A549 (cell line): ENCODE measurements at regions not wholly inside any gene's neighbourhood (a gene's known extent, or its start where the extent isn't known, plus 50 kb on each side); places are given as distances from the start of the nearest gene placed in this dataset.

Experiments used
- ATAC-seq, 2 experiments: fragments of 200-7000 bp in 1 of 2; fragments of >200 bp in 1 of 2; cut with Nextera tagmentation in 1 of 2; cut with Tn5 transposase in 1 of 2; 3 replicates each; pipeline versions ENCODE4 v1.8.0 to v1.9.1; 2018 to 2020; ENCODE audit warnings: mild to moderate bottlenecking in 1 of 2, moderate library complexity in 1 of 2
- CTCF ChIA-PET: fragments of 300-600 bp; sonication (Branson Sonifier 250); formaldehyde crosslinking; extraction: SDS; loops from one replicate; lab custom pipeline; 2021; ENCODE audit warnings: antibody characterized with exemption, inconsistent platforms; lab: Yijun Ruan, JAX
- POLR2A ChIA-PET: fragments of 350-600 bp; formaldehyde crosslinking; extraction: SDS; loops from one replicate; lab custom pipeline; 2021; ENCODE audit warnings: antibody characterized with exemption, inconsistent platforms; lab: Yijun Ruan, JAX
- DNase-seq, 2 experiments: peaks; one replicate each; pipeline versions ENCODE4 v3.0.0 to v3.0.0-alpha.2; 2011 to 2016; ENCODE audit warnings: low read depth in 1 of 2, low spot score in 1 of 2
- FAIRE-seq: peaks from 2 replicates; lab custom pipeline; 2011; peaks lifted over from hg19 to GRCh38; lab: Jason Lieb, UNC
- H3K27ac ChIP-seq, 2 experiments: fragments of >200 bp; sonication (Bioruptor Twin); formaldehyde crosslinking; 3 replicates each; pipeline ENCODE4 v1.5.1; 2016 to 2017
- H3K4me1 ChIP-seq: fragments of >200 bp; sonication (Bioruptor Twin); formaldehyde crosslinking; 3 replicates; pipeline ENCODE4 v1.6.1; 2016
- H3K4me2 ChIP-seq: fragments of >200 bp; sonication (Bioruptor Twin); formaldehyde crosslinking; 3 replicates; pipeline ENCODE4 v1.6.1; 2016
- H3K4me3 ChIP-seq: fragments of >200 bp; sonication (Bioruptor Twin); formaldehyde crosslinking; 3 replicates; pipeline ENCODE4 v1.5.1; 2016
- H3K9me3 ChIP-seq: fragments of >200 bp; sonication (Bioruptor Twin); formaldehyde crosslinking; 3 replicates; pipeline ENCODE4 v1.6.1; 2016
- CEBPB ChIP-seq, 2 experiments: fragments of >200 bp in 1 of 2; sonication (Bioruptor Twin) in 1 of 2; formaldehyde crosslinking in 1 of 2; IDR thresholded peaks; 2 replicates each; pipeline ENCODE4 v1.6.1; 2012 to 2016
- CHD2 ChIP-seq: fragments of 150-350 bp; IDR thresholded peaks from 2 replicates; pipeline ENCODE4 v1.6.1; 2014; ENCODE audit warnings: low read length; ENCODE audit not compliant: partially characterized antibody
- CHD4 ChIP-seq: fragments of 200-600 bp; sonication (generic); IDR thresholded peaks from 2 replicates; pipeline ENCODE4 v1.6.1; 2016; ENCODE audit warnings: antibody characterized with exemption, mild to moderate bottlenecking, borderline replicate concordance
- EHF ChIP-seq: fragments of 250-450 bp; sonication (Bioruptor Pico); IDR thresholded peaks from 2 replicates; pipeline ENCODE4 v1.5.0; 2020; ENCODE audit warnings: mild to moderate bottlenecking
- EHMT2 ChIP-seq: fragments of 200-600 bp; sonication (generic); IDR thresholded peaks from 2 replicates; pipeline ENCODE4 v1.6.1; 2016; ENCODE audit warnings: antibody characterized with exemption, low read depth, mild to moderate bottlenecking, moderate library complexity
- HEYL ChIP-seq: fragments of 250-450 bp; sonication (Bioruptor Pico); IDR thresholded peaks from 2 replicates; pipeline ENCODE4 v1.8.0; 2021; ENCODE audit warnings: mild to moderate bottlenecking, moderate library complexity
- HOXA7 ChIP-seq: fragments of 250-450 bp; sonication (Bioruptor Pico); IDR thresholded peaks from 2 replicates; pipeline ENCODE4 v1.5.0; 2020; ENCODE audit warnings: mild to moderate bottlenecking, moderate library complexity
- KDM1A ChIP-seq: fragments of 200-600 bp; sonication (generic); IDR thresholded peaks from 2 replicates; pipeline ENCODE4 v1.6.1; 2016; ENCODE audit warnings: low read depth, mild to moderate bottlenecking
- MAZ ChIP-seq: fragments of 150-350 bp; IDR thresholded peaks from 2 replicates; pipeline ENCODE4 v1.6.1; 2014; ENCODE audit warnings: antibody characterized with exemption, low read depth, low read length, borderline replicate concordance
- MYC ChIP-seq: IDR thresholded peaks from 2 replicates; pipeline ENCODE4 v1.6.1; 2012; ENCODE audit warnings: mild to moderate bottlenecking, inconsistent platforms, low read length, improper control_type of control experiment, borderline replicate concordance
- NPAS2 ChIP-seq: fragments of 250-450 bp; sonication (Bioruptor Pico); IDR thresholded peaks from 2 replicates; pipeline ENCODE4 v1.8.0; 2022; ENCODE audit warnings: mild to moderate bottlenecking, moderate library complexity, borderline replicate concordance
- NR3C1 ChIP-seq: fragments of >200 bp; sonication (Bioruptor Twin); formaldehyde crosslinking; IDR thresholded peaks from 3 replicates; pipeline ENCODE4 v1.6.1; 2017
- POLR2A ChIP-seq: IDR thresholded peaks from 2 replicates; pipeline ENCODE4 v1.6.1; 2012; ENCODE audit warnings: mild to moderate bottlenecking, low read length
- RAD21 ChIP-seq, 2 experiments: fragments of >200 bp in 1 of 2; sonication (Bioruptor Twin) in 1 of 2; formaldehyde crosslinking in 1 of 2; IDR thresholded peaks in 1 of 2; conservative IDR thresholded peaks in 1 of 2; 2 replicates in 1 of 2; 3 replicates in 1 of 2; pipeline ENCODE4 v1.6.1; 2012 to 2018; ENCODE audit warnings: inconsistent platforms in 1 of 2
- SMC3 ChIP-seq: fragments of >200 bp; sonication (Bioruptor Twin); formaldehyde crosslinking; IDR thresholded peaks from 3 replicates; pipeline ENCODE4 v1.6.1; 2018; ENCODE audit warnings: inconsistent platforms
- TFCP2L1 ChIP-seq: fragments of 250-450 bp; sonication (Bioruptor Pico); IDR thresholded peaks from 2 replicates; pipeline ENCODE4 v1.5.0; 2021; ENCODE audit warnings: mild to moderate bottlenecking
- TP53 ChIP-seq: fragments of 250-450 bp; sonication (Bioruptor Pico); IDR thresholded peaks from 2 replicates; pipeline ENCODE4 v1.5.0; 2021; ENCODE audit warnings: mild to moderate bottlenecking, moderate library complexity
- ZC3H11A ChIP-seq: fragments of 450-650 bp; IDR thresholded peaks from 2 replicates; pipeline ENCODE4 v1.6.1; 2014; ENCODE audit warnings: antibody characterized with exemption, mild to moderate bottlenecking
- ZNF302 ChIP-seq: fragments of 250-450 bp; sonication (Bioruptor Pico); IDR thresholded peaks from 2 replicates; pipeline ENCODE4 v1.9.0; 2021; ENCODE audit warnings: inconsistent platforms, mild to moderate bottlenecking, moderate library complexity
- WGBS: methylation state at CpG from one replicate; pipeline ENCODE4 v1.1.6; 2017; ENCODE audit errors: missing lambda C conversion rate; 5-methylcytosine and 5-hydroxymethylcytosine counted together
- TF ChIP-seq, protein P1 (sequence below): fragments of 250-450 bp; sonication (Bioruptor Pico); IDR thresholded peaks from 2 replicates; pipeline ENCODE4 v1.5.0; 2021; ENCODE audit warnings: mild to moderate bottlenecking, moderate library complexity, borderline replicate concordance
- TF ChIP-seq, protein P2 (sequence below): fragments of >200 bp; sonication (Bioruptor Twin); formaldehyde crosslinking; IDR thresholded peaks from 3 replicates; pipeline ENCODE4 v1.5.1; 2016
- TF ChIP-seq, protein P3 (sequence below): fragments of 150-350 bp; IDR thresholded peaks from 2 replicates; pipeline ENCODE4 v1.6.1; 2014; ENCODE audit warnings: low read depth, mild to moderate bottlenecking, low read length
- TF ChIP-seq, protein P4 (sequence below): IDR thresholded peaks from 2 replicates; pipeline ENCODE4 v1.6.1; 2012; ENCODE audit warnings: low read depth, borderline replicate concordance
- TF ChIP-seq, protein P5 (sequence below): IDR thresholded peaks from 2 replicates; pipeline ENCODE4 v1.6.1; 2012
- TF ChIP-seq, protein P6 (sequence below): fragments of >200 bp; sonication (Bioruptor Twin); formaldehyde crosslinking; IDR thresholded peaks from 3 replicates; pipeline ENCODE4 v1.6.1; 2016
- TF ChIP-seq, protein P7 (sequence below): fragments of 250-450 bp; sonication (Bioruptor Pico); IDR thresholded peaks from 2 replicates; pipeline ENCODE4 v1.5.0; 2020; ENCODE audit warnings: low read depth, mild to moderate bottlenecking, moderate library complexity

DNA sequence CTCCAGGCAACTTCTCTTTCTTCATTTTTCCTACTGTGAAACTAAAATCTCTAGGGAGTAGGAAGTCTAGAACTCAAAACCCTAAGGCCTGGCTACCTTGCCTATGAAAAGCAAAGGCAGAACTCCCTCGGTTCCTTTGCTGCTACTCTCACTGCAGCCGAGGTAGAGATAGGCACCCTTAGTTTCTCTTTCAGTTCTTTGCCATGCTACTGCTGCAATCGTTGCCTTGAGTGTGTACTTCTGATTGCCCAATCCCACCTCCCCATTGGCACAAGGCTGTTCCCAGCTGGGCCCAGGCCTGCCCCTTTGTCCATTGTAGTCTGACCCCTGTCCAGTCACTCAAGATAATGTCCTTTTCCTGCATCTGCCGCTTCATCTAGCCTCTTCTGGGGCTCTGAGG lies 92.3 kb upstream of the MRPS22 start:
- CTCF ChIA-PET = no interaction called here
- ATAC-seq = no peak

DNA sequence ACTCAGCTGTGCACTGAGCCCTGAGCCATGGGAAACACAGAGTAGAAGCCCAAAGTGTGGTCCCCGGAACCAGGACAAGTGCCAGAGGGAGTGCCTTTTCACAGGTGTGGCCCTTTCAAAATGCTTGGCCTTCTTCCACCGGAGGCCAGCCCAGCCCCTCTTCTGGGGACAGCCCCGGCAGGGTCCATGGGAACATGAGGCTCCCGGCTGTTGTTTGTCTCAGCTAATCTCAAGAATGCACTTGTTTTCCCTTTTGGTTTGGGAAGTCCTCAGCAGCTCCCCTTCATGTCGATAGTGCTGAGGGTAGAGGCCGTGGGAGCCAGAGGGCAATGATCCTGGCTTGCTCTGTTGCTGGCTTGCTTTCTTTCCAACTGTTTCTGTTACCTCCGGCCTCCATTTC lies 91.1 kb upstream of the MRPS22 start:
- Histone ChIP-seq H3K4me2 (no peak overlapping the region), H3K4me3 (no peak overlapping the region), H3K9me3 (no peaks in the 10 kb centered on the region), H3K27ac (no peak overlapping the region), H3K4me1 (no peaks in the 10 kb centered on the region)
- no peak for TF ChIP-seq POLR2A
- TF ChIP-seq, protein P1, sequence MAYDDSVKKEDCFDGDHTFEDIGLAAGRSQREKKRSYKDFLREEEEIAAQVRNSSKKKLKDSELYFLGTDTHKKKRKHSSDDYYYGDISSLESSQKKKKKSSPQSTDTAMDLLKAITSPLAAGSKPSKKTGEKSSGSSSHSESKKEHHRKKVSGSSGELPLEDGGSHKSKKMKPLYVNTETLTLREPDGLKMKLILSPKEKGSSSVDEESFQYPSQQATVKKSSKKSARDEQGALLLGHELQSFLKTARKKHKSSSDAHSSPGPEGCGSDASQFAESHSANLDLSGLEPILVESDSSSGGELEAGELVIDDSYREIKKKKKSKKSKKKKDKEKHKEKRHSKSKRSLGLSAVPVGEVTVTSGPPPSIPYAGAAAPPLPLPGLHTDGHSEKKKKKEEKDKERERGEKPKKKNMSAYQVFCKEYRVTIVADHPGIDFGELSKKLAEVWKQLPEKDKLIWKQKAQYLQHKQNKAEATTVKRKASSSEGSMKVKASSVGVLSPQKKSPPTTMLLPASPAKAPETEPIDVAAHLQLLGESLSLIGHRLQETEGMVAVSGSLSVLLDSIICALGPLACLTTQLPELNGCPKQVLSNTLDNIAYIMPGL (CRISPR knock-in tag) = no peak
- no peak for TF ChIP-seq CHD2
- no peak for TF ChIP-seq MYC
- FAIRE-seq (no peak), DNase-seq (no peak), ATAC-seq (no peak)
- ChIA-PET CTCF (no interaction called here), POLR2A (no interaction called here)
- WGBS = 58% methylated on average over 6 of the region's 7 CpGs

More for the DNA sequence above, 92.3 kb upstream of the MRPS22 start:
- Histone ChIP-seq H3K9me3 (no peaks in the 10 kb centered on the region), H3K4me1 (no peaks in the 10 kb centered on the region), H3K4me3 (no peak overlapping the region), H3K27ac (no peak overlapping the region), H3K4me2 (no peak overlapping the region)
- DNase-seq (no peak), FAIRE-seq (no peak)
- POLR2A ChIA-PET = no interaction called here
- WGBS = 52% methylated on average over 4 of the region's 4 CpGs
- TF ChIP-seq NPAS2 (CRISPR knock-in tag) (no peak), SMC3 (no peak), TFCP2L1 (CRISPR knock-in tag) (no peak), KDM1A (no peak), MAZ (no peak), TP53 (CRISPR knock-in tag) (no peak), CEBPB (IDR thresholded peaks at IDR 0.05) (no peak), ZNF302 (CRISPR knock-in tag) (no peak), RAD21 (conservative IDR thresholded peaks at IDR 0.05 in 1 of 2, IDR thresholded peaks at IDR 0.05 in 1 of 2) (no peak), CHD4 (no peak), EHF (CRISPR knock-in tag) (no peak), NR3C1 (no peak)
- TF ChIP-seq, protein P2, sequence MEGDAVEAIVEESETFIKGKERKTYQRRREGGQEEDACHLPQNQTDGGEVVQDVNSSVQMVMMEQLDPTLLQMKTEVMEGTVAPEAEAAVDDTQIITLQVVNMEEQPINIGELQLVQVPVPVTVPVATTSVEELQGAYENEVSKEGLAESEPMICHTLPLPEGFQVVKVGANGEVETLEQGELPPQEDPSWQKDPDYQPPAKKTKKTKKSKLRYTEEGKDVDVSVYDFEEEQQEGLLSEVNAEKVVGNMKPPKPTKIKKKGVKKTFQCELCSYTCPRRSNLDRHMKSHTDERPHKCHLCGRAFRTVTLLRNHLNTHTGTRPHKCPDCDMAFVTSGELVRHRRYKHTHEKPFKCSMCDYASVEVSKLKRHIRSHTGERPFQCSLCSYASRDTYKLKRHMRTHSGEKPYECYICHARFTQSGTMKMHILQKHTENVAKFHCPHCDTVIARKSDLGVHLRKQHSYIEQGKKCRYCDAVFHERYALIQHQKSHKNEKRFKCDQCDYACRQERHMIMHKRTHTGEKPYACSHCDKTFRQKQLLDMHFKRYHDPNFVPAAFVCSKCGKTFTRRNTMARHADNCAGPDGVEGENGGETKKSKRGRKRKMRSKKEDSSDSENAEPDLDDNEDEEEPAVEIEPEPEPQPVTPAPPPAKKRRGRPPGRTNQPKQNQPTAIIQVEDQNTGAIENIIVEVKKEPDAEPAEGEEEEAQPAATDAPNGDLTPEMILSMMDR = no peak
- TF ChIP-seq, protein P3, sequence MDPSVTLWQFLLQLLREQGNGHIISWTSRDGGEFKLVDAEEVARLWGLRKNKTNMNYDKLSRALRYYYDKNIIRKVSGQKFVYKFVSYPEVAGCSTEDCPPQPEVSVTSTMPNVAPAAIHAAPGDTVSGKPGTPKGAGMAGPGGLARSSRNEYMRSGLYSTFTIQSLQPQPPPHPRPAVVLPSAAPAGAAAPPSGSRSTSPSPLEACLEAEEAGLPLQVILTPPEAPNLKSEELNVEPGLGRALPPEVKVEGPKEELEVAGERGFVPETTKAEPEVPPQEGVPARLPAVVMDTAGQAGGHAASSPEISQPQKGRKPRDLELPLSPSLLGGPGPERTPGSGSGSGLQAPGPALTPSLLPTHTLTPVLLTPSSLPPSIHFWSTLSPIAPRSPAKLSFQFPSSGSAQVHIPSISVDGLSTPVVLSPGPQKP = no peak
- TF ChIP-seq, protein P4, sequence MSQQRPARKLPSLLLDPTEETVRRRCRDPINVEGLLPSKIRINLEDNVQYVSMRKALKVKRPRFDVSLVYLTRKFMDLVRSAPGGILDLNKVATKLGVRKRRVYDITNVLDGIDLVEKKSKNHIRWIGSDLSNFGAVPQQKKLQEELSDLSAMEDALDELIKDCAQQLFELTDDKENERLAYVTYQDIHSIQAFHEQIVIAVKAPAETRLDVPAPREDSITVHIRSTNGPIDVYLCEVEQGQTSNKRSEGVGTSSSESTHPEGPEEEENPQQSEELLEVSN = no peak
- TF ChIP-seq, protein P5, sequence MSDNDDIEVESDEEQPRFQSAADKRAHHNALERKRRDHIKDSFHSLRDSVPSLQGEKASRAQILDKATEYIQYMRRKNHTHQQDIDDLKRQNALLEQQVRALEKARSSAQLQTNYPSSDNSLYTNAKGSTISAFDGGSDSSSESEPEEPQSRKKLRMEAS = no peak

DNA sequence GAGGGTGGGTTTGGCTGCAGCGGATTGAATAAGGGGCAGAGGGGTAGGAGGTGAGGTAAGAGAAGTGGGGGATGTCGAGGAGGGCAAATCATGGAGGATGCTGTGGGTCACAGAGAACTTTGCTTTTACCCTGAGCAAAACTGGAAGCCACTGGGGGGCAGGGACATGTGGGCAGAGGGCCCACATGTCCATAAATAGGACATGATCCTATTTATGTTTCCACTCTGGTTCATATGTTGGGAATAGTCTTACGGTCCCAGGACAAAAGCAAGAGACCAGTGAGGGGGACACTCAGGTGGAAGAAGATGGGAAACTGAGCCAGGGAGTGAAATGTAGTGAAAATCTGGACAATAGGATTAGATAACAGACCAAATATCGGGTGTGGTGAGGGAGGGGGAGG lies 85.5 kb upstream of the MRPS22 start:
- CTCF ChIA-PET = no interaction called here
- Histone ChIP-seq H3K4me2 (no peak overlapping the region), H3K9me3 (no peaks in the 10 kb centered on the region), H3K4me1 (no peaks in the 10 kb centered on the region), H3K4me3 (no peak overlapping the region), H3K27ac (no peak overlapping the region)
- FAIRE-seq (no peak), DNase-seq (no peak), ATAC-seq (no peak)
- WGBS = 42% methylated on average over 4 of the region's 4 CpGs
- POLR2A ChIA-PET = no interaction called here
- TF ChIP-seq, protein P6, sequence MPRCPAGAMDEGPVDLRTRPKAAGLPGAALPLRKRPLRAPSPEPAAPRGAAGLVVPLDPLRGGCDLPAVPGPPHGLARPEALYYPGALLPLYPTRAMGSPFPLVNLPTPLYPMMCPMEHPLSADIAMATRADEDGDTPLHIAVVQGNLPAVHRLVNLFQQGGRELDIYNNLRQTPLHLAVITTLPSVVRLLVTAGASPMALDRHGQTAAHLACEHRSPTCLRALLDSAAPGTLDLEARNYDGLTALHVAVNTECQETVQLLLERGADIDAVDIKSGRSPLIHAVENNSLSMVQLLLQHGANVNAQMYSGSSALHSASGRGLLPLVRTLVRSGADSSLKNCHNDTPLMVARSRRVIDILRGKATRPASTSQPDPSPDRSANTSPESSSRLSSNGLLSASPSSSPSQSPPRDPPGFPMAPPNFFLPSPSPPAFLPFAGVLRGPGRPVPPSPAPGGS = no peak
- TF ChIP-seq HEYL (CRISPR knock-in tag) = no peak
- TF ChIP-seq, protein P7, sequence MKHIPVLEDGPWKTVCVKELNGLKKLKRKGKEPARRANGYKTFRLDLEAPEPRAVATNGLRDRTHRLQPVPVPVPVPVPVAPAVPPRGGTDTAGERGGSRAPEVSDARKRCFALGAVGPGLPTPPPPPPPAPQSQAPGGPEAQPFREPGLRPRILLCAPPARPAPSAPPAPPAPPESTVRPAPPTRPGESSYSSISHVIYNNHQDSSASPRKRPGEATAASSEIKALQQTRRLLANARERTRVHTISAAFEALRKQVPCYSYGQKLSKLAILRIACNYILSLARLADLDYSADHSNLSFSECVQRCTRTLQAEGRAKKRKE (CRISPR knock-in tag) = no peak
- no peak for TF ChIP-seq HOXA7
- TF ChIP-seq MAZ = no peak
- TF ChIP-seq EHMT2 = no peak
- TF ChIP-seq, protein P1 (CRISPR knock-in tag) = no peak
- no peak for TF ChIP-seq CEBPB (IDR thresholded peaks at IDR 0.05)
- no peak for TF ChIP-seq RAD21 (conservative IDR thresholded peaks at IDR 0.05 in 1 of 2, IDR thresholded peaks at IDR 0.05 in 1 of 2)
- TF ChIP-seq ZC3H11A = no peak
